Spleen (tissue), 7 donors: ENCODE measurements at regions not wholly inside any gene's neighbourhood (a gene's known extent, or its start where the extent isn't known, plus 50 kb on each side); places are given as distances from the start of the nearest gene placed in this dataset.

Experiments
- POLR2A ChIP-seq, 3 donors: fragments of 450-650 bp; IDR thresholded peaks; one replicate each; pipeline ENCODE4 v1.5.1; 2017; ENCODE audit warnings: antibody characterized with exemption in 3 of 3, mild to moderate bottlenecking in 1 of 3
- TF ChIP-seq, protein P1 (sequence below), 11 experiments: fragments of 200-600 bp in 7 of 11; fragments of 450-650 bp in 4 of 11; sonication (generic) in 4 of 11; IDR thresholded peaks in 8 of 11; conservative IDR thresholded peaks in 3 of 11; 1 replicate in 7 of 11; 2 replicates in 4 of 11; pipeline versions ENCODE4 v1.4.0 to v1.8.0; 2016 to 2021; ENCODE audit warnings: antibody characterized with exemption in 11 of 11, inconsistent platforms in 4 of 11, mild to moderate bottlenecking in 1 of 11
- donor health status: DM: no; HTN: no; CAD: no; lungs with moderate emphysema.
- donor health status: DM: no; HTN: no; CAD: no.
- donor health status: DM: no; HTN: no; CAD: no.

DNA sequence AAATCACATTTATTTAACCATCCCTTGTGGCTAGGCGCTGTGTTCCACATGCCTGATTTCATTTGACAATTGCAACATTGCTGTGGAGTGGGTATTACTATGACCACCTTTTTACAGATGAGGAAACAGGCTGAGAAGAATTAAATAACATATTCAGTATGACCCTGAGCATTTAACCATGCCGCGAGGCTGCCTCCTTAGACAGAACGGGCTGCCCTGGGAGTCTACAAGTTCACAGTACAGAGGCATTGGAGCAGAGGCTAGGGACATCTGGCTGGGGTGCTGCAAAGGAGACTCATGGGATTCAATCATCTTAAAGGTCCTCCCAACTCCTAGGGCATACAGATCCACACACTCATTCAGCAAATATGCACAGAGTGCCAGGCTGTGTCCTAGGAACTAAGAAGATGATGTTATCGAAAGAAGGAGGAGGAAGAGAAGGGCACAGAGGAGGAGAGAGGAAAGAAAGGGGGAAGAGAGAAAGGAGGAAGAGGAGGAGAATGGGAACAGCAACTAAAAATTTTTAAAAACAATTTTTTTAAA is 164.7 kb upstream of the CCND2 start:
- TF ChIP-seq, protein P1, sequence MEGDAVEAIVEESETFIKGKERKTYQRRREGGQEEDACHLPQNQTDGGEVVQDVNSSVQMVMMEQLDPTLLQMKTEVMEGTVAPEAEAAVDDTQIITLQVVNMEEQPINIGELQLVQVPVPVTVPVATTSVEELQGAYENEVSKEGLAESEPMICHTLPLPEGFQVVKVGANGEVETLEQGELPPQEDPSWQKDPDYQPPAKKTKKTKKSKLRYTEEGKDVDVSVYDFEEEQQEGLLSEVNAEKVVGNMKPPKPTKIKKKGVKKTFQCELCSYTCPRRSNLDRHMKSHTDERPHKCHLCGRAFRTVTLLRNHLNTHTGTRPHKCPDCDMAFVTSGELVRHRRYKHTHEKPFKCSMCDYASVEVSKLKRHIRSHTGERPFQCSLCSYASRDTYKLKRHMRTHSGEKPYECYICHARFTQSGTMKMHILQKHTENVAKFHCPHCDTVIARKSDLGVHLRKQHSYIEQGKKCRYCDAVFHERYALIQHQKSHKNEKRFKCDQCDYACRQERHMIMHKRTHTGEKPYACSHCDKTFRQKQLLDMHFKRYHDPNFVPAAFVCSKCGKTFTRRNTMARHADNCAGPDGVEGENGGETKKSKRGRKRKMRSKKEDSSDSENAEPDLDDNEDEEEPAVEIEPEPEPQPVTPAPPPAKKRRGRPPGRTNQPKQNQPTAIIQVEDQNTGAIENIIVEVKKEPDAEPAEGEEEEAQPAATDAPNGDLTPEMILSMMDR (IDR thresholded peaks at IDR 0.05 in 8 of 11, conservative IDR thresholded peaks at IDR 0.05 in 3 of 11), result no peak
- no peak for TF ChIP-seq POLR2A (IDR thresholded peaks at IDR 0.05)
